H1 (cell line): ENCODE measurements at regions not wholly inside any gene's neighbourhood (a gene's known extent, or its start where the extent isn't known, plus 50 kb on each side); places are given as distances from the start of the nearest gene placed in this dataset.
A peak's percentile ranks its signal among the peaks of the same experiment; 100 is the strongest.

ENCODE experiments used
- CTCF ChIA-PET: fragments of 300-600 bp; sonication (Branson Sonifier 250); formaldehyde crosslinking; loops from one replicate; lab custom pipeline; 2021; ENCODE audit not compliant: partially characterized antibody; lab: Charles Lee
- POLR2A ChIA-PET: fragments of 300-600 bp; sonication (Branson Sonifier 250); formaldehyde crosslinking; loops from one replicate; lab custom pipeline; 2021; ENCODE audit warnings: inconsistent platforms; ENCODE audit not compliant: partially characterized antibody; lab: Charles Lee
- DNase-seq, 2 experiments: peaks; one replicate each; pipeline versions ENCODE4 v3.0.0 to v3.0.0-alpha.2; 2010 to 2022; ENCODE audit warnings: low spot score in 2 of 2, low read depth in 1 of 2, mixed read lengths in 1 of 2
- FAIRE-seq: peaks from 2 replicates; lab custom pipeline; 2011; peaks lifted over from hg19 to GRCh38; lab: Jason Lieb, UNC
- H2AFZ ChIP-seq: 2 replicates; pipeline ENCODE4 v1.8.1; 2012; ENCODE audit warnings: low read length, inconsistent platforms
- H2AK5ac ChIP-seq: 2 replicates; pipeline ENCODE4 v1.6.1; 2013; ENCODE audit warnings: low read depth, low read length
- H2BK120ac ChIP-seq: replicated peaks from 2 replicates; pipeline ENCODE3; 2013; ENCODE audit warnings: low read depth, low read length, inconsistent platforms
- H2BK12ac ChIP-seq: 2 replicates; pipeline ENCODE4 v1.6.1; 2013; ENCODE audit warnings: low read depth, low read length
- H2BK15ac ChIP-seq: 2 replicates; pipeline ENCODE4 v1.6.1; 2013; ENCODE audit warnings: low read length
- H2BK20ac ChIP-seq: 2 replicates; pipeline ENCODE4 v1.6.1; 2013; ENCODE audit warnings: low read length
- H2BK5ac ChIP-seq: 2 replicates; pipeline ENCODE4 v1.6.1; 2013; ENCODE audit warnings: low read depth, low read length
- H3K14ac ChIP-seq: 2 replicates; pipeline ENCODE4 v1.6.1; 2013; ENCODE audit warnings: inconsistent platforms; ENCODE audit not compliant: insufficient read length
- H3K18ac ChIP-seq: 2 replicates; pipeline ENCODE4 v1.6.1; 2013; ENCODE audit warnings: low read length; ENCODE audit errors: extremely low read depth
- H3K23ac ChIP-seq: 2 replicates; pipeline ENCODE4 v1.6.1; 2013; ENCODE audit warnings: inconsistent platforms; ENCODE audit not compliant: insufficient read length
- H3K23me2 ChIP-seq: 2 replicates; pipeline ENCODE4 v1.6.1; 2013; ENCODE audit warnings: low read depth, low read length
- H3K27ac ChIP-seq: 2 replicates; pipeline ENCODE4 v1.6.1; 2011; ENCODE audit warnings: low read depth, low read length, inconsistent platforms
- H3K27me3 ChIP-seq, 4 experiments: replicated peaks in 1 of 4; 1 replicate in 1 of 4; 2 replicates in 3 of 4; pipeline versions ENCODE4 v1.6.1 to v1.8.1; 2011 to 2013; ENCODE audit warnings: low read length in 3 of 4, mild to moderate bottlenecking in 3 of 4, inconsistent platforms in 2 of 4, mixed read lengths in 2 of 4, moderate library complexity in 1 of 4; ENCODE audit not compliant: control insufficient read depth in 3 of 4, insufficient read depth in 3 of 4; ENCODE audit errors: extremely low read depth in 1 of 4
- H3K36me3 ChIP-seq, 4 experiments: 2 replicates each; pipeline versions ENCODE4 v1.6.1 to v1.8.1; 2011 to 2013; ENCODE audit warnings: mild to moderate bottlenecking in 4 of 4, low read length in 3 of 4, moderate library complexity in 2 of 4, control low read depth in 1 of 4, inconsistent platforms in 1 of 4; ENCODE audit not compliant: insufficient read depth in 4 of 4, control insufficient read depth in 2 of 4
- H3K4ac ChIP-seq: replicated peaks from 2 replicates; pipeline ENCODE3; 2013; ENCODE audit warnings: low read length, low read depth, mixed read lengths, inconsistent platforms; ENCODE audit not compliant: insufficient read length
- H3K4me1 ChIP-seq, 4 experiments: replicated peaks in 1 of 4; 1 replicate in 1 of 4; 2 replicates in 3 of 4; pipeline versions ENCODE4 v1.6.1 to v1.8.1; 2011 to 2013; ENCODE audit warnings: low read length in 3 of 4, inconsistent platforms in 2 of 4, mixed read lengths in 1 of 4; ENCODE audit not compliant: insufficient read depth in 4 of 4, control insufficient read depth in 3 of 4
- H3K4me2 ChIP-seq, 2 experiments: 2 replicates each; pipeline versions ENCODE4 v1.6.1 to v1.8.1; 2011 to 2013; ENCODE audit warnings: low read depth in 2 of 2, low read length in 2 of 2, control low read depth in 1 of 2, inconsistent platforms in 1 of 2, mild to moderate bottlenecking in 1 of 2; ENCODE audit not compliant: insufficient read depth in 1 of 2
- H3K4me3 ChIP-seq, 4 experiments: fragments of 200-600, 300-600 bp in 1 of 4; sonication (generic), shearing (Covaris generic), sonication (Bioruptor Twin) in 1 of 4; 2 replicates each; pipeline versions ENCODE4 v1.5.1 to v1.8.1; 2011 to 2016; ENCODE audit warnings: low read length in 4 of 4, low read depth in 3 of 4, control low read depth in 2 of 4, inconsistent platforms in 2 of 4, mild to moderate bottlenecking in 2 of 4, mixed read lengths in 1 of 4, moderate library complexity in 1 of 4; ENCODE audit not compliant: insufficient read depth in 2 of 4; ENCODE audit errors: extremely low read depth in 1 of 4
- H3K56ac ChIP-seq: replicated peaks from 2 replicates; pipeline ENCODE3; 2013; ENCODE audit warnings: low read depth, mild to moderate bottlenecking, mixed read lengths, low read length, inconsistent platforms; ENCODE audit not compliant: insufficient read length
- H3K79me1 ChIP-seq: 2 replicates; pipeline ENCODE4 v1.6.1; 2013; ENCODE audit warnings: low read depth, low read length, control low read depth
- H3K79me2 ChIP-seq, 2 experiments: 2 replicates each; pipeline versions ENCODE4 v1.6.1 to v1.8.1; 2012 to 2013; ENCODE audit warnings: low read length in 2 of 2, mild to moderate bottlenecking in 2 of 2, inconsistent platforms in 1 of 2; ENCODE audit not compliant: insufficient read depth in 2 of 2, control insufficient read depth in 1 of 2
- H3K9ac ChIP-seq, 4 experiments: replicated peaks in 1 of 4; 1 replicate in 1 of 4; 2 replicates in 3 of 4; pipeline versions ENCODE4 v1.6.1 to v1.8.1; 2011 to 2013; ENCODE audit warnings: low read depth in 3 of 4, low read length in 3 of 4, control low read depth in 2 of 4, mild to moderate bottlenecking in 2 of 4, moderate library complexity in 2 of 4, inconsistent platforms in 1 of 4; ENCODE audit errors: extremely low read depth in 1 of 4
- H3K9me3 ChIP-seq, 2 experiments: 2 replicates each; pipeline versions ENCODE4 v1.6.1 to v1.8.1; 2012 to 2013; ENCODE audit warnings: mild to moderate bottlenecking in 2 of 2, moderate library complexity in 2 of 2, control low read depth in 1 of 2, inconsistent platforms in 1 of 2, low read depth in 1 of 2, low read length in 1 of 2, mixed read lengths in 1 of 2; ENCODE audit not compliant: insufficient read depth in 2 of 2
- H4K20me1 ChIP-seq, 2 experiments: replicated peaks in 1 of 2; 2 replicates each; pipeline versions ENCODE3 to v1.8.1; 2011 to 2013; ENCODE audit warnings: inconsistent platforms in 2 of 2, low read length in 2 of 2, mild to moderate bottlenecking in 1 of 2; ENCODE audit not compliant: insufficient read depth in 2 of 2, control insufficient read depth in 1 of 2
- H4K5ac ChIP-seq: 2 replicates; pipeline ENCODE4 v1.6.1; 2013; ENCODE audit warnings: low read length, low read depth, mixed read lengths, inconsistent platforms; ENCODE audit not compliant: insufficient read length
- H4K8ac ChIP-seq: 2 replicates; pipeline ENCODE4 v1.8.0; 2013; ENCODE audit warnings: mild to moderate bottlenecking, moderate library complexity, low read length, inconsistent platforms; ENCODE audit not compliant: insufficient read depth; ENCODE audit errors: extremely low read depth
- H4K91ac ChIP-seq: replicated peaks from 2 replicates; pipeline ENCODE3; 2013; ENCODE audit warnings: low read length, mixed read lengths, inconsistent platforms; ENCODE audit not compliant: insufficient read length
- CREB1 ChIP-seq: IDR thresholded peaks from 2 replicates; pipeline ENCODE4 v1.6.1; 2012; ENCODE audit warnings: inconsistent platforms
- GTF2F1 ChIP-seq: IDR thresholded peaks from 2 replicates; pipeline ENCODE4 v1.6.1; 2012; ENCODE audit warnings: low read depth, low read length, improper control_type of control experiment, borderline replicate concordance
- NRF1 ChIP-seq: IDR thresholded peaks from 2 replicates; pipeline ENCODE4 v1.6.1; 2011; ENCODE audit warnings: mild to moderate bottlenecking, low read depth, low read length, improper control_type of control experiment
- WGBS, 2 experiments: shearing (Covaris generic) in 1 of 2; methylation state at CpG; one replicate each; pipeline versions ENCODE4 v1.1.6 to v1.1.7; 2013 to 2015; ENCODE audit warnings: low lambda C conversion rate in 2 of 2, mixed read lengths in 2 of 2, inconsistent platforms in 1 of 2, low coverage in 1 of 2, missing lambda C conversion rate in 1 of 2; ENCODE audit not compliant: insufficient replicate concordance in 2 of 2, insufficient coverage in 1 of 2, insufficient read length in 1 of 2; ENCODE audit errors: extremely low coverage in 1 of 2, missing lambda C conversion rate in 1 of 2; 5-methylcytosine and 5-hydroxymethylcytosine counted together

DNA sequence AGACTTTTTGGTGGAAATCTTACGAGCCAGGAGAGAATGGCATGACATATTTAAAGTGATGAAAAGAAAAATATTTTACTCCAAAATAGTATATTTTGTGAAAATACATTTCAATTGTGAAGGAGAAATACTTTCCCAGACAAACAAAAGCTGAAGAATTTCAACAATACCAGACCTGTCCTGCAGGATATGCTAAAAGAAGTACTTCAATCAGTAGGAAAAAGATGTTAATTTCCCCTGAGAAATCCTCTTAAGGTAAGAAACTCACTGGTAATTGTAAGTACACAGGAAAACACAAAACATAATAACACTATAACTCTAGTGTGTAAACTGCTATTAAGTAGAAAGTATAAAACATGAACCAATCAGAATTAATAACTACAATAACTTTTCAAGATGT, 341.8 kb upstream of the GJE1 start:
- 83% methylated on average over 1 of the region's 1 CpG; no CpG with 5 or more reads in 1 of the 2 experiments for WGBS, 2 experiments
- Histone ChIP-seq H2BK20ac (no peak overlapping the region), H2BK120ac (no peak overlapping the region), H3K27me3 (no peaks in the 10 kb centered on the region), H4K5ac (no peak overlapping the region), H3K79me1 (no peaks in the 10 kb centered on the region), H3K23ac (no peak overlapping the region), H2AK5ac (no peak overlapping the region), H2BK5ac (no peak overlapping the region), H3K23me2 (no peaks in the 10 kb centered on the region), H3K79me2 (no peaks in the 10 kb centered on the region), H3K4ac (no peak overlapping the region), H3K9ac (no peak overlapping the region), H2AFZ (no peak overlapping the region), H2BK12ac (no peak overlapping the region), H2BK15ac (no peak overlapping the region), H4K20me1 (no peaks in the 10 kb centered on the region), H3K4me1 (no peaks in the 10 kb centered on the region), H3K4me3 (peak overlapping the region in 1 of 4 experiments; percentile 26; a peak in 1 of 8 replicates), H3K9me3 (0 out of 4 replicates have a peak, but pooled peaks cover 0 to 4% of the 10 kb centered on the region in 2 experiments), H3K18ac (no peak overlapping the region), H3K27ac (no peak overlapping the region), H3K14ac (no peak overlapping the region), H3K4me2 (no peak overlapping the region), H4K91ac (no peak overlapping the region), H3K36me3 (no peaks in the 10 kb centered on the region), H3K56ac (no peak overlapping the region), H4K8ac (no peak overlapping the region)
- FAIRE-seq: no peak
- no peak for DNase-seq
- ChIA-PET POLR2A (no interaction called here), CTCF (no interaction called here)
- no peak for TF ChIP-seq GTF2F1
- TF ChIP-seq CREB1: no peak
- no peak for TF ChIP-seq NRF1
